HL-60 (cell line): ENCODE measurements at regions not wholly inside any gene's neighbourhood (a gene's known extent, or its start where the extent isn't known, plus 50 kb on each side); places are given as distances from the start of the nearest gene placed in this dataset.

Source experiments
- POLR2AphosphoS5 ChIP-seq: IDR thresholded peaks from 2 replicates; pipeline ENCODE4 v1.6.1; 2012; ENCODE audit warnings: low read depth
- TF ChIP-seq, protein P1 (sequence below): IDR thresholded peaks from one replicate; pipeline ENCODE4 v1.5.1; 2011; ENCODE audit warnings: low read length, control low read depth, inconsistent platforms; ENCODE audit not compliant: insufficient read depth

GRCh38 chr21:28769683-28770082 lies 223.0 kb downstream of the LTN1 start:
- TF ChIP-seq, protein P1, sequence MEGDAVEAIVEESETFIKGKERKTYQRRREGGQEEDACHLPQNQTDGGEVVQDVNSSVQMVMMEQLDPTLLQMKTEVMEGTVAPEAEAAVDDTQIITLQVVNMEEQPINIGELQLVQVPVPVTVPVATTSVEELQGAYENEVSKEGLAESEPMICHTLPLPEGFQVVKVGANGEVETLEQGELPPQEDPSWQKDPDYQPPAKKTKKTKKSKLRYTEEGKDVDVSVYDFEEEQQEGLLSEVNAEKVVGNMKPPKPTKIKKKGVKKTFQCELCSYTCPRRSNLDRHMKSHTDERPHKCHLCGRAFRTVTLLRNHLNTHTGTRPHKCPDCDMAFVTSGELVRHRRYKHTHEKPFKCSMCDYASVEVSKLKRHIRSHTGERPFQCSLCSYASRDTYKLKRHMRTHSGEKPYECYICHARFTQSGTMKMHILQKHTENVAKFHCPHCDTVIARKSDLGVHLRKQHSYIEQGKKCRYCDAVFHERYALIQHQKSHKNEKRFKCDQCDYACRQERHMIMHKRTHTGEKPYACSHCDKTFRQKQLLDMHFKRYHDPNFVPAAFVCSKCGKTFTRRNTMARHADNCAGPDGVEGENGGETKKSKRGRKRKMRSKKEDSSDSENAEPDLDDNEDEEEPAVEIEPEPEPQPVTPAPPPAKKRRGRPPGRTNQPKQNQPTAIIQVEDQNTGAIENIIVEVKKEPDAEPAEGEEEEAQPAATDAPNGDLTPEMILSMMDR, result no peak
- TF ChIP-seq POLR2AphosphoS5, result no peak
